ENCODE measurements at regions not wholly inside any gene's neighbourhood (a gene's known extent, or its start where the extent isn't known, plus 50 kb on each side); places are given as distances from the start of the nearest gene placed in this dataset.

DNA sequence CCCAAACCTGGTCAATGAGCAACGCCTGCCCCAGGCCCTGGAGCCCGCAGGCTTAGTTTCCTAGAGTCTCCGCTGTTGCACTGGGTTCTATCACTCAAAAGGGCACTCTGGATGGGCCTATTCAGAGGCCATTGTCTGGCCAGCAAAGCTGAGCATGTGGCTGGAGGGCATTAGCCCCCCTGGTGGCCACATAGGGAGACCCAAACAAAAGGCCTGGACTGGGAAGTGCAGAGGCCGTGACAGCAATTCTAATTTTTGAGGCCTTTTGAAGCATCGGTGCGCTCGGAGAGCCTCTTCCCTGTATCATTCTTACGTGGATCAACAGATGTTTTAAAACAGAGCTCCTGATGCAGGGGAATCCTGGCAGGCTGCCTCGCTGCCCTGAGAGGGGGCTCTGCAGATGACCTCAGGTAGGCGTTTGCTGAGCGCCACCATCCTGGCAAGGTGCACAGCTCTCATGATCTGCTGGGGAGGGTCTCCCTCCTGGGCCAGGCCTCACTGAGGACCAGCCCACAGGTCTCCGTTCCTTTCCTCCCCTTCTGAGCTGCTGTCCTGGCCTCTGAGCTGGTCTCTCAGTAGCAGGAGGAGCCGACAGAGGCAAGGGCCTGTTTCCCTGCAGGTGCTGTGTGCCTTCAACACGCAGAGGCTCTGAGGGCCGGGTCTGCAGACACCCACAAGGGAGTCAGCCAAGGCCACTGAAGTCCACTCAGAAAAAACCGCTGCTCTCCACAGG is 190.5 kb downstream of the URI1 start:
- TF ChIP-seq, protein P1, sequence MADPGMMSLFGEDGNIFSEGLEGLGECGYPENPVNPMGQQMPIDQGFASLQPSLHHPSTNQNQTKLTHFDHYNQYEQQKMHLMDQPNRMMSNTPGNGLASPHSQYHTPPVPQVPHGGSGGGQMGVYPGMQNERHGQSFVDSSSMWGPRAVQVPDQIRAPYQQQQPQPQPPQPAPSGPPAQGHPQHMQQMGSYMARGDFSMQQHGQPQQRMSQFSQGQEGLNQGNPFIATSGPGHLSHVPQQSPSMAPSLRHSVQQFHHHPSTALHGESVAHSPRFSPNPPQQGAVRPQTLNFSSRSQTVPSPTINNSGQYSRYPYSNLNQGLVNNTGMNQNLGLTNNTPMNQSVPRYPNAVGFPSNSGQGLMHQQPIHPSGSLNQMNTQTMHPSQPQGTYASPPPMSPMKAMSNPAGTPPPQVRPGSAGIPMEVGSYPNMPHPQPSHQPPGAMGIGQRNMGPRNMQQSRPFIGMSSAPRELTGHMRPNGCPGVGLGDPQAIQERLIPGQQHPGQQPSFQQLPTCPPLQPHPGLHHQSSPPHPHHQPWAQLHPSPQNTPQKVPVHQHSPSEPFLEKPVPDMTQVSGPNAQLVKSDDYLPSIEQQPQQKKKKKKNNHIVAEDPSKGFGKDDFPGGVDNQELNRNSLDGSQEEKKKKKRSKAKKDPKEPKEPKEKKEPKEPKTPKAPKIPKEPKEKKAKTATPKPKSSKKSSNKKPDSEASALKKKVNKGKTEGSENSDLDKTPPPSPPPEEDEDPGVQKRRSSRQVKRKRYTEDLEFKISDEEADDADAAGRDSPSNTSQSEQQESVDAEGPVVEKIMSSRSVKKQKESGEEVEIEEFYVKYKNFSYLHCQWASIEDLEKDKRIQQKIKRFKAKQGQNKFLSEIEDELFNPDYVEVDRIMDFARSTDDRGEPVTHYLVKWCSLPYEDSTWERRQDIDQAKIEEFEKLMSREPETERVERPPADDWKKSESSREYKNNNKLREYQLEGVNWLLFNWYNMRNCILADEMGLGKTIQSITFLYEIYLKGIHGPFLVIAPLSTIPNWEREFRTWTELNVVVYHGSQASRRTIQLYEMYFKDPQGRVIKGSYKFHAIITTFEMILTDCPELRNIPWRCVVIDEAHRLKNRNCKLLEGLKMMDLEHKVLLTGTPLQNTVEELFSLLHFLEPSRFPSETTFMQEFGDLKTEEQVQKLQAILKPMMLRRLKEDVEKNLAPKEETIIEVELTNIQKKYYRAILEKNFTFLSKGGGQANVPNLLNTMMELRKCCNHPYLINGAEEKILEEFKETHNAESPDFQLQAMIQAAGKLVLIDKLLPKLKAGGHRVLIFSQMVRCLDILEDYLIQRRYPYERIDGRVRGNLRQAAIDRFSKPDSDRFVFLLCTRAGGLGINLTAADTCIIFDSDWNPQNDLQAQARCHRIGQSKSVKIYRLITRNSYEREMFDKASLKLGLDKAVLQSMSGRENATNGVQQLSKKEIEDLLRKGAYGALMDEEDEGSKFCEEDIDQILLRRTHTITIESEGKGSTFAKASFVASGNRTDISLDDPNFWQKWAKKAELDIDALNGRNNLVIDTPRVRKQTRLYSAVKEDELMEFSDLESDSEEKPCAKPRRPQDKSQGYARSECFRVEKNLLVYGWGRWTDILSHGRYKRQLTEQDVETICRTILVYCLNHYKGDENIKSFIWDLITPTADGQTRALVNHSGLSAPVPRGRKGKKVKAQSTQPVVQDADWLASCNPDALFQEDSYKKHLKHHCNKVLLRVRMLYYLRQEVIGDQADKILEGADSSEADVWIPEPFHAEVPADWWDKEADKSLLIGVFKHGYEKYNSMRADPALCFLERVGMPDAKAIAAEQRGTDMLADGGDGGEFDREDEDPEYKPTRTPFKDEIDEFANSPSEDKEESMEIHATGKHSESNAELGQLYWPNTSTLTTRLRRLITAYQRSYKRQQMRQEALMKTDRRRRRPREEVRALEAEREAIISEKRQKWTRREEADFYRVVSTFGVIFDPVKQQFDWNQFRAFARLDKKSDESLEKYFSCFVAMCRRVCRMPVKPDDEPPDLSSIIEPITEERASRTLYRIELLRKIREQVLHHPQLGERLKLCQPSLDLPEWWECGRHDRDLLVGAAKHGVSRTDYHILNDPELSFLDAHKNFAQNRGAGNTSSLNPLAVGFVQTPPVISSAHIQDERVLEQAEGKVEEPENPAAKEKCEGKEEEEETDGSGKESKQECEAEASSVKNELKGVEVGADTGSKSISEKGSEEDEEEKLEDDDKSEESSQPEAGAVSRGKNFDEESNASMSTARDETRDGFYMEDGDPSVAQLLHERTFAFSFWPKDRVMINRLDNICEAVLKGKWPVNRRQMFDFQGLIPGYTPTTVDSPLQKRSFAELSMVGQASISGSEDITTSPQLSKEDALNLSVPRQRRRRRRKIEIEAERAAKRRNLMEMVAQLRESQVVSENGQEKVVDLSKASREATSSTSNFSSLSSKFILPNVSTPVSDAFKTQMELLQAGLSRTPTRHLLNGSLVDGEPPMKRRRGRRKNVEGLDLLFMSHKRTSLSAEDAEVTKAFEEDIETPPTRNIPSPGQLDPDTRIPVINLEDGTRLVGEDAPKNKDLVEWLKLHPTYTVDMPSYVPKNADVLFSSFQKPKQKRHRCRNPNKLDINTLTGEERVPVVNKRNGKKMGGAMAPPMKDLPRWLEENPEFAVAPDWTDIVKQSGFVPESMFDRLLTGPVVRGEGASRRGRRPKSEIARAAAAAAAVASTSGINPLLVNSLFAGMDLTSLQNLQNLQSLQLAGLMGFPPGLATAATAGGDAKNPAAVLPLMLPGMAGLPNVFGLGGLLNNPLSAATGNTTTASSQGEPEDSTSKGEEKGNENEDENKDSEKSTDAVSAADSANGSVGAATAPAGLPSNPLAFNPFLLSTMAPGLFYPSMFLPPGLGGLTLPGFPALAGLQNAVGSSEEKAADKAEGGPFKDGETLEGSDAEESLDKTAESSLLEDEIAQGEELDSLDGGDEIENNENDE (IDR thresholded peaks at IDR 0.05; ENCODE audit: low read depth, low read length), result no peak
- no peak for TF ChIP-seq TGIF2 (CRISPR knock-in tag; IDR thresholded peaks at IDR 0.05)
- TF ChIP-seq, protein P2, sequence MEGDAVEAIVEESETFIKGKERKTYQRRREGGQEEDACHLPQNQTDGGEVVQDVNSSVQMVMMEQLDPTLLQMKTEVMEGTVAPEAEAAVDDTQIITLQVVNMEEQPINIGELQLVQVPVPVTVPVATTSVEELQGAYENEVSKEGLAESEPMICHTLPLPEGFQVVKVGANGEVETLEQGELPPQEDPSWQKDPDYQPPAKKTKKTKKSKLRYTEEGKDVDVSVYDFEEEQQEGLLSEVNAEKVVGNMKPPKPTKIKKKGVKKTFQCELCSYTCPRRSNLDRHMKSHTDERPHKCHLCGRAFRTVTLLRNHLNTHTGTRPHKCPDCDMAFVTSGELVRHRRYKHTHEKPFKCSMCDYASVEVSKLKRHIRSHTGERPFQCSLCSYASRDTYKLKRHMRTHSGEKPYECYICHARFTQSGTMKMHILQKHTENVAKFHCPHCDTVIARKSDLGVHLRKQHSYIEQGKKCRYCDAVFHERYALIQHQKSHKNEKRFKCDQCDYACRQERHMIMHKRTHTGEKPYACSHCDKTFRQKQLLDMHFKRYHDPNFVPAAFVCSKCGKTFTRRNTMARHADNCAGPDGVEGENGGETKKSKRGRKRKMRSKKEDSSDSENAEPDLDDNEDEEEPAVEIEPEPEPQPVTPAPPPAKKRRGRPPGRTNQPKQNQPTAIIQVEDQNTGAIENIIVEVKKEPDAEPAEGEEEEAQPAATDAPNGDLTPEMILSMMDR (IDR thresholded peaks at IDR 0.05 in 2 of 3, conservative IDR thresholded peaks at IDR 0.05 in 1 of 3; ENCODE audit: insufficient read depth in 2 of 3, low read depth in 1 of 3, low read length in 3 of 3), result peak in 2 of 3 experiments; percentile 23 to 38; a peak in 3 of 6 replicates
- no peak for TF ChIP-seq OTX1 (CRISPR knock-in tag; IDR thresholded peaks at IDR 0.05)
- no peak for TF ChIP-seq HOXB6 (CRISPR knock-in tag; IDR thresholded peaks at IDR 0.05; ENCODE audit: borderline replicate concordance)
- in situ Hi-C loops (cut with MboI) (no loop called here), intact Hi-C loops (cut with micrococcal nuclease) (no loop called here)
- no peak for FAIRE-seq
- CTCF ChIA-PET (ENCODE audit: low intra/inter-chr PET ratio), result no interaction called here
- Histone ChIP-seq H4K20me1 (replicated peaks; ENCODE audit: control insufficient read depth, insufficient read depth, low read length) (no peaks in the 10 kb centered on the region; the same call in 1 of the 2 replicates), H3K79me2 (ENCODE audit: control insufficient read depth, insufficient read depth, low read length) (no peaks in the 10 kb centered on the region), H3K9ac (ENCODE audit: insufficient read depth in 1 of 2, low read depth in 2 of 2, low read length in 2 of 2) (no peak overlapping the region), H3K36me3 (ENCODE audit: control insufficient read depth, insufficient read depth, low read length) (no peaks in the 10 kb centered on the region), H3K27ac (ENCODE audit: extremely low read depth, low read depth, low read length) (no peak overlapping the region), H3K4me2 (ENCODE audit: insufficient read depth, low read length) (no peak overlapping the region), H3K27me3 (ENCODE audit: control insufficient read depth in 2 of 2, insufficient read depth in 2 of 2, low read length in 2 of 2) (peaks cover 6 to 39% of the 10 kb centered on the region in 2 experiments; a peak in 4 of 5 replicates), H2AFZ (ENCODE audit: low read depth, low read length) (no peak overlapping the region), H3K9me1 (ENCODE audit: control insufficient read depth, insufficient read depth, low read length) (no peaks in the 10 kb centered on the region), H3K4me3 (no peak overlapping the region), H3K9me3 (replicated peaks; ENCODE audit: control insufficient read depth, insufficient read depth, low read depth, low read length) (no peaks in the 10 kb centered on the region), H3K4me1 (replicated peaks in 1 of 2; ENCODE audit: control insufficient read depth in 2 of 2, insufficient read depth in 2 of 2, low read length in 2 of 2) (no peaks in the 10 kb centered on the region)
- peak; percentile 78 for ATAC-seq
- BruUV-seq (replicated peaks), result no TSS peak
- 4% methylated on average over 16 of the region's 16 CpGs for whole genome bisulfite sequencing (ENCODE audit: insufficient coverage, low coverage, missing lambda C conversion rate)
- peak in 2 of 4 experiments; percentile 6 to 18 for DNase-seq (ENCODE audit: extremely low read depth in 1 of 4, low spot score in 3 of 4)
- POLR2A ChIA-PET, result interaction anchor here (0.6 kb wide), 1 partner anchor 51 kb away, joined by 4 read pairs; no protein-coding TSS in a partner anchor

Measured in K562 (cell line).